HUDEP-2 (cell line): ENCODE measurements at regions not wholly inside any gene's neighbourhood (a gene's known extent, or its start where the extent isn't known, plus 50 kb on each side); places are given as distances from the start of the nearest gene placed in this dataset.
"Not testable (repeated sequence)": the region's sequence is repeated elsewhere in the genome, so short reads cannot be mapped to it uniquely, and the experiment has no call there.

Source experiments
- DNase-seq, 76 experiments: peaks; one replicate each; lab custom pipeline; 2025; ENCODE audit not compliant: unreplicated experiment in 76 of 76; lab: John Stamatoyannopoulos, UW

DNA sequence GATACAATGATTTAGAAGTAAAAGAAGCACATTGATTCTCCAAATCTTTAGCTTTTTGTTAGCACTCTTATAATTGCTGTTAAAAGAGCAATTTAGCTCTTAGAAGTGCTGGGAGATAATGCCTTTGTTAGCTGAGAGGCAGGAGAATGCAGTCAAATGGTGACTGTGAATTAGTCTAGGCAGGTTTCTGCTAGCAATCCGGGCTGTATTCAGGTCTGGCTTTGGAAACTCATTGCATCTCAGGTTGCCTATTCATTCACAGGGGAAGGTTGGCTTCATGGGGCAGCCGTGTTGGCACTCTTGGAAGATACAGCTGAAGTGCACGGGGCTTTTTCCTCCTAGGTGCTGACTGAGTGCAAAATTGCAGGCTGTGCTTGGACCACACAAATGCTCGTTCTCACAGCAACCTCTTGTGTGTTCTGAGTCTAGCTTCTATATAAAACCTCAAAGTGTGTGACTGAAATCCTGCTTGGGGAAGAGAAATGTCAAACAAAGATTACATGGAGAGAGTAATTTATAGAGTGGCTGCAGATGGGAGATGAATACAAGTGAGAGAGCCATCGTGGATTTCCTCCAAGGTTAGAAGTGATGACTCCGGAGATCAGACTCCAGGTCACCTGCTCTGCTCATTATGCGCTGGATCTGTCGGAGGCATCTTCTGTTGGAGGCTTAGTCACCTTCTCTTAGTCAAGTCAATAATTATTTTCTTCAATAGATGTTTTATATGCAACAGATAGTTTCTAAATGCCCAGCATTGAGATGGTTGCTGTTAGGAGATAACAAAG is 167.8 kb downstream of the PMAIP1 start:
- DNase-seq: no peak

DNA sequence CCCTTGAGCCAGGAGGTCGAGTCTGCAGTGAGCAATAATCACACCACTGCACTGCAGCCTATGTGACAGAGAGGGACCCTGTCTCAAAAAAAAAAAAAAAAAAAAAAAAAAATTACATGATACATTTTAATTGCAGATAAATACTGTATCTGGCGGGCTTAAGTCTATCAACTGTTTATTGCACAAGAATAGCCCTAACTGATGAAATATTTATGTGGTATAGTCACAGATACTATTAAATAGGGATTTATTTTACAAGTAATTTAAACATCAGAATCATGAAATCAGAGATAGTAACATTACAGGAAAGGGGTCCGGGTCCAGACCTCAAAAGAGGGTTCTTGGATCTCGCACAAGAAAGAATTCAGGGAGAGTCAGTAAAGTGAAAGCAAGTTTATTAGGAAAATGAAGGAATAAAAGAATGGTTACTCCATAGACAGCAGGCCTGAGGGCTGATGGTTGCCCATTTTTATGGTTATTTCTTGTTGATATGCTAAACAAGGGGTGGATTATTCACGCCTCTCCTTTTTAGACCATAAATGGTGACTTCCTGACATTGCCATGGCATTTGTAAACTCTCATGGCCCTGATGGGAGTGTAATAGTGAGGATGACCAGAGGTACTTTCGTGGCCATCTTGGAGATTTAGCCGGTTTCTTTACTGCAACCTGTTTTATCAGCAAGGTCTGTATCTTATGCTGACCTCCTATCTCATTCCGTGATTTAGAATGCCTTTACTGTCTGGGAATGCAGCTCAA is 166.6 kb downstream of the PMAIP1 start:
- no peak for DNase-seq

DNA sequence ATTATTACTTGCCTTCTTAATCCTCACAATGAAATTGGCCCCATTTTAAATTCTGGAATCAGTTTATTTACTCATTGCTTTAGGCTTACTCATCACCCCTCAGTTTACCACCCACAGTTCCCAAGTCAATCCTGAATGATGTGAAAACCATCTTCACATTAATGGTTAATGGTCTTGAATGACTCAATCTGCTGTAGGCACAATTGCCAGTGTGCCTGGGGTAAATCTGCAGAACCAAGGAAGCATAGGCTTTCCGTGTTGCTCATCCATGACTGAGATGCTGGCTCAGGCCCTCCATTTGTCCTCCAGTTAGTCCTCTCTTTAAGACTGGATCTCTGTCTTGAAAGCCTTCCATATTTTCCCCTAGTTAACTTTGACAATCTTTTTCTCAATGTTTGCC is 164.5 kb downstream of the PMAIP1 start:
- DNase-seq: no peak

DNA sequence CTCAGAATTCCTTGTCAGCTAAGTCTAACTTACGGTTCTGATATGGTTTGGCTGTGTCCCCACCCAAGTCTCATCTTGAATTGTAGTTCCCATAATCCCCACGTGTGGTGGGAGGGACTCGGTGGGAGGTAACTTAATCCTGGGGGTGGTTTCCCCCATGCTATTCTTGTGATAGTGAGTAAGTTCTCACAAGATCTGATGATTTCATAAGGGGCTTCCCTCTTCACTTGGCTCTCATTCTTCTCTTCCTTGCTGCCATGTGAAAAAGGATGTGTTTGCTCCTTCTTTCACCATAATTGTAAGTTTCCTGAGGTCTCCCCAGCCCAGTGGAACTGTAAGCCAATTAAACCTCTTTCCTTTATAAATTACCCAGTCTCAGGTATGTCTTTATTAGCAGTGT is 163.0 kb downstream of the PMAIP1 start:
- not testable (repeated sequence) for DNase-seq

DNA sequence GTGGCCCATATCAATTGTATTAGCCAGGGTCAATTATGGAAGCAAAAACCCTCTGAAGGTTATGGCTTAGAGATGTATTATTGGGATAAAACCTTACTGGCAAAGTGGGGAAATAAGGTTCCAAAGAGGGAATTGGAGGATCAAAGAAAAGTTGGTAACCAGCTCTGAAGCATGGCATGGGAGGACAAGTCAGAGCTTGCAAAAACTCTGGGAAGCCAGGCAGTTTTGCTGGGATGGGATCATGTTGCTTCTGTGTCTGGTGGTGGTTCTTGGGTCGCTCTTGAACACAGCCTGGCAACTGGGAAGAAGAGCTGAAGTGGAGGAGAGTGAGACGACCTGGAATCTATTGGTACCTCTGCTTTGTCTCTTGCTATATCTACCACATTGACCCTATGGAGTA is 162.6 kb downstream of the PMAIP1 start:
- no peak for DNase-seq

DNA sequence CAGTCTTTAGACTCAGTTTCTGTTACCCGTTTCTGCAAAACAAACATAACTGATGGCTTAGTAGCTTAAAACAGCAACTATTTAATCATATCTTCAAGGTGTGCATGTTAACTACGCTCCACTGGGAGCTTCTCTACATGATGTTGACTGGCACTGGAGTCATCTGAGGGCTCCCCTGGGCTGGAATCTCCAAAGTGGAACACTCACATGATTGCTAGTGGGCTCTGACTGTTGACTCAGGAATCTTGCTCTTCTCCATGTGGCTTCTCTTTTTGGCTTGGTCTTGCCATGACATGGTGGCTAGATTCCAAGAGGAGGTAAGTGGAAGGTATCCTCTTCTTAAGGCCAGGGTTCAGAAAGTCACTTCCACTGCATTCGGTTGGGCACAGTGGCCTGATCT is 160.8 kb downstream of the PMAIP1 start:
- DNase-seq: no peak

DNA sequence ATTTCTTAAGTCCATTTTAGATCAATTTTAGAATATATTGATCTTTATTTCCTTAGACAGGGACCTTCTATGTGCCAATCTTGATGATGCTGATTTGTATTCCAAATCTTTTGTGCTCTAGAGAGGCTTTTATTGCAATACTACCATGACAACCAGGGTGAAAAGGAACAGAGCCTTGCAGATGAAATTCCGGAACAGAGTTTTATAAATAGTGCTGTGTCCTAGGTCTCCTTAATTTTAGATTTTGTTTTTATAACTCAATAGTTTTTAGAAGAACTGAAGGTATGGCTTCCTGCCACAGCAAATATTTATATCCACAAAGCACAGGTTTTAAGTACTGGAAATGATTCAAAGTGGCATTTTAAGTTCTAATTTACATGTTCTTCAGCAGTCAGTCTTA is 160.2 kb downstream of the PMAIP1 start:
- no peak for DNase-seq

DNA sequence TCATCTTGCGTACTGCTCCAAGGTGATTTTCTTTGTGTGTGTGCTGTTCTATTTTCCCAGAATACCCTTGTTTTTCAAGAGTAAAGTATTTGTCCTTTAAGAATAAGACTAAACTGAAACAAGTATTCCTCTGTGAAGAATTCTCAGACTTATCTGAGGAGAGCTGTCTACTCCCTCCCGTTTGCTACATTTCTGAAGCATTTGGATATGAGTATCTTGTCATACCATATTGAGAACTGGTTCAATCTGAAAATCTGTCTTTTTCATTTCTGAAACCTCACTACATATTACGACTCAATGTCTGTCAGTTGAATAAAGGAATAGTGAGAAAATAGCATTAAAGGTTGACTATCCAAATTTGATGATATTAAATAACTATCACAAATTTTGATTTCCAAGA is 159.4 kb downstream of the PMAIP1 start:
- DNase-seq: no peak

DNA sequence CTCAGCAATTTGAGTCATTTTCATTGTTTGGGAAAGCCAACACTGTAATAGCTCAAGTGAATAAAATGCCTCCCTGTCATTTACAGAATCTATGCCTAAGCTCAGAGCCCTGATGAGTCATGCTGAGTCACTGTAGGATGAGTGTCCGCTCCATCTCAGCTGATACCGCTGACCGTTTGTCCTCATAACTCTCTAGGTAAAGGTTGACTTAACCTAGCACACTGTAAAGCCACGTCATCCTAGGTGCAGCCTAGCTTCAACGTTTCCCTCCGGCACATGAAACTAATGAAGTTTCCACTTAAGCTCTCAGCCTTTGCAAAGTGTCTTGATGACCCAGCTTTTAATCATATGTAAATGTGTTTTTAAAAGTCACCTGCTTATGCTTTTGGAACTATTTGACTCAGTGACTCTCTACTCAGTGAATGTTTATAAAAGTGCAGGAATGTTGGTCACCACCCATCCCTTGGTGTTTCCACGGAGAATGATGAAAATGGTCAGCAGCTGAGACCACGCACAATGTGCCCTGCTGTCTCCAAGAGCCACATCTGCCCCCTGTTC is 154.0 kb downstream of the PMAIP1 start:
- DNase-seq: peak in 39 of 76 experiments; percentile 0 to 82 (median 19)

DNA sequence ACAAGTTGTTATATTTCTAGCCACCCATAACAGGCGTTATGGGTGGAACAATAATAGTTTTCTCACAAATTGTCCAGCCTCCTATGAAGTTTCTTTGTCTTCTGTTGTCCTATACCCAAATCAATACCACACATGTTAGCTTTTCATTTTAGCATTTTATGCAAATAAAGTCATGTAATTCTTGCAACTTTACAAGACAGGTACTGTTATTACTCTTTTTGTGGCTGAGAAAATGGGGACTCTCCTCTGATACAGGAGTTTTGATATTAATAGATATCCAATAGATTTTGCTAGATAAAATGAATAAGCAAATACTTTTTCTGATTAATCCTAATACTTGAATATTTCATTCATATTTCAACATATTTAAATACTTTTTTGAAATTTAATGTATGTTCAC is 151.0 kb downstream of the PMAIP1 start:
- DNase-seq: no peak

DNA sequence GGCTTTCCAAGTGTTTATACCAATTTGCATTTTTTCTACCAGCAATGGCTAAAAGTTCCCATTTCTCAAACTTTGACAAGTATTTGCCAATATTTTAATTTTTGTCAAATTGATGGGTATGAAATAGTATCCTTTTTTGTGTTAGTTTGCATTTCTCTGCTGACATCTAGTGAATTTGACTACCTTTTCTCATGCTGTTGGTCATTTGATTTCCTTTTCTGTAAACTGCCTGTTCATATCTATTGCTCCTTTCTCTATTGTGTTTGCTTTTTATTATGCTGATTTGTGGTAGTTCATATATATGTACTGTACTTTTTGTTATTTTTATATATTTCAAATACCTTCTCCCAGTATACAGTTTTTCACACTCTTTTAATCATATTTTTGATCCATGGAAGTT is 149.4 kb downstream of the PMAIP1 start:
- DNase-seq: no peak

DNA sequence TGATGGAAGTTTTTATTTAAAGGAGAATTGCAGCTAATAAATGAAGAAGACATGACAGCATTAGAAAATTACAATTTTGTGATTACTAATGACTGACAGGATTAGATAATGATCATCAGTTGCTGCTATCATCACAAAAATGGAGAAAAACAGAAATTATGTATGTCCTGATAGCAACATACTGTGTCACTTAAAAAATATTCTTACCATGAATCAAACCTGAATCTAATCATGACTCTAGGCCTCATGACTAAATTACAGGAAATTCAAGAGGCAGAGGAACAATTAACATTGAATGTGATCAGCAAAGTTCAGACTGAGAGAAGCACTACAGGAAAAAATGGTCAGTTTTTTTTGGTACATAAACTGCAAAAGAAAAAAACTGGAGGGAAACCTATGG is 147.8 kb downstream of the PMAIP1 start:
- no peak for DNase-seq

DNA sequence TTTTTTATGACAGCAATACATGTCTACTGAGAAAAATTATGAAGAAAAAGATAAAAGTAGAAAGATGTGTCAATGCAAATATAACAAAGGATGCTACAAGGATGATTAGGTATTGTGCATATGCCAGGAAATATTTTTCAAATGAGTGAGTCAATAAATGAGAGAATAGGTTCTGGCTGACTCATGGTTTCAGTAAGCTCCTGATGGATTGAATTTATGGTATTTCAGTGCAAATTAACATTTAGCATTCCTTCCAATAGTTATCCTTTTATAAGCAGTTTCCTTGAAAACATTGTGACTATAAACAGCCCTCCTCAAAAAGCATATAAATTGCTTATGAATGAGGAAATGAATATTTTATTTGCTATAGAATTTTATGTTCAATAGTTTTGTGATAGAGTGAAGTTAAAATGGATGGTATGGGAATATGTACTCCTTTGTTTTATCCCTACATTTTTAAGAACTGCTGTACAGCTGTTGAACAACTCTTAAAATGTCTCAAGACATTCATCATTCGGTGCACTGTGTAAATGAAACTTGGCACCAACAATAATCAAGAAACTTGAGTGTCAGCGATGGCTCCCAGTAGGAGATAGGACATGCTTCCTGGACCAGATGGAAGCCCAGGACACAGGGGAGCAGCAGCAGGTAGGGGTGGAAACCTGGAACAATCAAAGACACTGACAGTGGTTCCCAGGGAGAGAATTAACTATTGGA is 144.7 kb downstream of the PMAIP1 start:
- DNase-seq: no peak

DNA sequence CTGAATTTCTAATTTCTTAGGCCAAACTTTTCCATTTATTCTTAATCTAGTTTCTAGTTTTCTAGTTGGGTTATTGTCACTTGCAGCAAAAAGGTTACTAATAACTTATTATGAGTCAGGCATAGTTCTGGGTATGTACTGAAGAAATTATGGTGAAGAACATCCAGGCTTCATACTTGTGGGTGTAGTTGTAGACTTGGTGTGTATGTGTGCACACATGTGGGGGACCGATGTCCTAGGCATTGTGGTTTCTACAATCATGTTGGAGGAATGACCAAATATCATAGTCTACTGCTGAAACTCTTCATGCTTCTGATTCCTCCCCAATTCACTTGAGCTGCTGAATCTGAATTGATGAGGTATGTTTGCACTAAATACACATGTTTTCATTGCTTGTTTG is 141.2 kb downstream of the PMAIP1 start:
- DNase-seq: no peak

DNA sequence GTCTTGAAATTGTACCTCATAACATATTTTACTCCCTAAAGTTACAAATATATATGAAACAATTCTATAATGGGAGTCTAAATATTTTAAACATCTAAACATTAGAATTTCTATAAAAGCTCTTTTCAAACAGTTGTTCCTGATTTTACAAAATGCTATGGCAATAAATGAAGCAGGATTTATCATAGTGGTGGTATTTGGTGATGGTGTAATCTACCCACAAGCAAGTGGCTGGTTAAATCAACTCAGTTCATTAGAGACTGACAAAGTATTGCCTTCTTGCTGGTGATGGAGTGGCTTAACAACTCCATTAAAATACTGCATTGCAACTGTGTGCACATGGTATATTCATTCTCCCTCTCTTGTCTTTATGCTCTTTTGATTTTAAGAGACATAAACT is 138.9 kb downstream of the PMAIP1 start:
- DNase-seq: no peak

DNA sequence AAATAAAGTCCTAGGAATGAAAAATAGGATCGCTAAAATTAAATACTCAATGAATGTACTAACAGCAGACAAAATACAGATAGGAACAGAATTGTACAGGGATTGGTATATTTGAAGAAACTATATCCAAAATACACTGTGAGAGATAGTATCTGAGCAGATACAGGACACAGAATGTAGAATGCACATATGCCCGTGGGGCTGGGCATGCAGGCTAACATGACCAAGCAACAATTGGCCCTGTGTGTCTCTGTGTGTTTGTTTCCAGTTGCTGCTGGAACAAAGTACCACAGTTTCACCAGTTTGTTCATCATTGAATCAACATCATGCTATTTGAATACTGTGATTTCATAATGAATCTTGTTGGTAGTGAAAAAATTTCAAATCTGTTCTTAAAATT is 127.6 kb downstream of the PMAIP1 start:
- DNase-seq: no peak

DNA sequence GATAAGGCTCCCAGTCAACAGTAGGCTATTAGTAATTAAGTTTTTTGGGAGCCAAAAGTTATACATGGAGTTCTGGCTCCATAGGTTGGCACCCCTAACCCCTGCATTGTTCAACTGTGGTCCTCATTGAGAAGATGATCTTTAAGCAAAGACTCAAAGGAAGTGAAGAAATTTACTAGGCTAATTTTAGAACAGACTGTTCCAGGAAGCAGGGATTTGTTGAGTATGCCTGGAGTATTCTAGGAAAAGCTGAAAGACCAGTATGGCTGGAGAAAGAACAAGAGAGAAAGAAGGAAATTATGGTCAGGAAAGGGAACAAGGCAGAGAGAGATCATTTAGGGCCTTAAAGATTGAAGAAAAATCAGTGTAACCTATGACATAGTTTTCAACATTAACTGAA is 125.1 kb downstream of the PMAIP1 start:
- DNase-seq: no peak

DNA sequence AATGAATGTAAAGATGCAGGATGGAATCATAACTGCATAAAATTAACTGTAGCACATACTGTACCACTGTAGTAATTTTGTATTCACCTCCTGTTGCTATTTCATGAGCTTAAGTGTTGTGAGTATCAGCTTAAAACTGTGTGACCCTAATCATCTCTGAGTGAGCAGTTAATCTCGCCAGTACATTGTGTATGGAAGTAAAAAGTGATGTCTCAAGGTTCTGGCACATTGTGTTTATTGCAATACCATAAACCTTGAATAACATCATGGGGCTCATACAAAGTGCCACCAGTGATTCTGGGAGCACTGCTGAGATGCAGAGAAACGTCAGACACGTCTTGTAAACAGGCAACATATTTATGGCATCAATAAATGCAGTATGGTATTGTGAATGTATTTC is 124.5 kb downstream of the PMAIP1 start:
- DNase-seq: no peak

DNA sequence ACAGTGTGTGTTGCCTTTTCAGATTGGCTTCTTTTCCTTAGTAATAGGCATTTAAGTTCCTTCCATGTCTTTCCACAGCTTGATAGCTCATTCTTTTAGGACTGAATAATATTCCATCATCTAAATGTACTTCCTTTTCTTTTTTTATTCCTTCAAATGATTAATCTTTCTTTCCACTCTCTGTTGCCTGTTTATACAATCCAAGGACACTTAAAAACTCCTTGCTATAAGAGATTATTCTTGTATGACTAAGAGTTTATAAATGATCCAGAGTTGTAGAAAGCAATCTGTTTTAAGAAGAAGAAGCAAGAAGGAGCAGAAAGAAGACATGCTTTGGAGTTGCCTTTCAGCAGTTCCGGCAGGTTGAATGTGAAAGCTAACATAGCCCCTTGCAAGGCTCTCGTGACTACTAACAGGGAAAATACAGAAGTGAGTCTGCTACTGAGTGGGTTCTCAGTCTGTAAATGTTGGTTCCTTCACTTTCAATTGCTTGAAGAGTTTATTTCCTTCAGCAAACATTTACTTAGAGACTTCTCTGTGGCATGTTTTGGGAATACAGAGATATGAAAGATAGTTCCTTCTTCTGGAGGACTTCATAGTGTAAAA is 123.0 kb downstream of the PMAIP1 start:
- no peak for DNase-seq

DNA sequence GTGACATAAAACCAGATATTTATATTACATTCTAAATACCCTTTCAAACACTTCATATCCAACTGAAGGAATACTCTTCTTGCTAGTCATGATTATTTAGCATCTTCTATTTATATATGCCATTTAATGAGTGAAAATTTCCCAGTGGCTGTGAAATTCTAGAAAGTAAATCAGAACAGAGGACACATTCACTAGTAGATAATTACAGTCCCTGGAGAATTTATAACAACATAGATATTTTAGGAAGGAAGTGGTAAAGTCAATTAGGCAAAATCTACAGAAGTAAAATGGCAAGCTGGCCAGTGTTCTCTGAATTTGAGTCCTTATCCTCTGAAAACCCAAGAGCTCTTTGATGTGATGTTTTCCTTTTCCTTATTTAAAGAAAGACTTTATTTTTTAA is 121.8 kb downstream of the PMAIP1 start:
- no peak for DNase-seq
